A673 (cell line): ENCODE measurements at regions not wholly inside any gene's neighbourhood (a gene's known extent, or its start where the extent isn't known, plus 50 kb on each side); places are given as distances from the start of the nearest gene placed in this dataset.

Source experiments
- BruUV-seq: library from RNA; stranded (reverse); fragments of 400-500 nt; replicated peaks from 2 replicates; lab custom pipeline; 2021; lab: Mats Ljungman, UMichigan
- CTCF ChIA-PET: fragments of 300-600 bp; sonication (Branson Sonifier 250); formaldehyde crosslinking; loops from one replicate; lab custom pipeline; 2022; ENCODE audit warnings: antibody characterized with exemption; lab: Charles Lee
- POLR2A ChIA-PET: fragments of 300-600 bp; sonication (Branson Sonifier 250); formaldehyde crosslinking; loops from one replicate; lab custom pipeline; 2022; ENCODE audit warnings: antibody characterized with exemption; ENCODE audit not compliant: low non-redundant PET; lab: Charles Lee
- DNase-seq: peaks from one replicate; pipeline ENCODE4 v3.0.0-alpha.2; 2015; ENCODE audit warnings: low spot score
- H3K27ac ChIP-seq: fragments of 200-600 bp; sonication (generic); 2 replicates; pipeline ENCODE4 v1.5.1; 2016; ENCODE audit warnings: mixed run types, low read depth, mild to moderate bottlenecking, mixed read lengths, antibody characterized with exemption, low read length; ENCODE audit not compliant: poor library complexity, severe bottlenecking
- H3K27me3 ChIP-seq: fragments of 200-600 bp; sonication (generic); replicated peaks from 2 replicates; pipeline ENCODE4 v1.6.1; 2017; ENCODE audit warnings: mixed run types, low read depth, mild to moderate bottlenecking, mixed read lengths, antibody characterized with exemption, low read length; ENCODE audit not compliant: insufficient read depth, poor library complexity
- H3K36me3 ChIP-seq: fragments of 200-600 bp; sonication (generic); 2 replicates; pipeline ENCODE4 v1.6.1; 2016; ENCODE audit warnings: mixed run types, mild to moderate bottlenecking, mixed read lengths, antibody characterized with exemption, low read length; ENCODE audit not compliant: insufficient read depth, poor library complexity, severe bottlenecking
- H3K4me1 ChIP-seq: fragments of 200-600 bp; sonication (generic); 2 replicates; pipeline ENCODE4 v1.6.1; 2017; ENCODE audit warnings: mixed run types, mild to moderate bottlenecking, mixed read lengths, antibody characterized with exemption, low read length; ENCODE audit not compliant: insufficient read depth, poor library complexity, severe bottlenecking
- H3K4me3 ChIP-seq: fragments of 200-600 bp; sonication (generic); 2 replicates; pipeline ENCODE4 v1.5.1; 2016; ENCODE audit warnings: low read depth, mixed run types, mild to moderate bottlenecking, mixed read lengths, low read length; ENCODE audit not compliant: poor library complexity, severe bottlenecking
- H3K9me3 ChIP-seq: fragments of 200-600 bp; sonication (generic); 2 replicates; pipeline ENCODE4 v1.6.1; 2016; ENCODE audit warnings: mixed run types, low read depth, mild to moderate bottlenecking, mixed read lengths, antibody characterized with exemption, low read length; ENCODE audit not compliant: poor library complexity, severe bottlenecking
- EZH2 ChIP-seq: fragments of 200-600 bp; sonication (generic); IDR thresholded peaks from 2 replicates; pipeline ENCODE4 v1.6.1; 2017; ENCODE audit warnings: borderline replicate concordance, low read depth, mild to moderate bottlenecking, mixed read lengths, antibody characterized with exemption, low read length; ENCODE audit not compliant: poor library complexity, severe bottlenecking
- intact Hi-C: fragments of 100-400 bp; cut with micrococcal nuclease; formaldehyde crosslinking; loops from one replicate; pipeline ENCODE4 v1.10.0; 2022; ENCODE audit not compliant: unreplicated experiment
- TF ChIP-seq, protein P1 (sequence below): fragments of 300-800, 200-600 bp; sonication (generic); conservative IDR thresholded peaks from 2 replicates; pipeline ENCODE4 v1.5.1; 2017; ENCODE audit warnings: low read depth, mild to moderate bottlenecking, antibody characterized with exemption, low read length, moderate library complexity, mixed read lengths

DNA sequence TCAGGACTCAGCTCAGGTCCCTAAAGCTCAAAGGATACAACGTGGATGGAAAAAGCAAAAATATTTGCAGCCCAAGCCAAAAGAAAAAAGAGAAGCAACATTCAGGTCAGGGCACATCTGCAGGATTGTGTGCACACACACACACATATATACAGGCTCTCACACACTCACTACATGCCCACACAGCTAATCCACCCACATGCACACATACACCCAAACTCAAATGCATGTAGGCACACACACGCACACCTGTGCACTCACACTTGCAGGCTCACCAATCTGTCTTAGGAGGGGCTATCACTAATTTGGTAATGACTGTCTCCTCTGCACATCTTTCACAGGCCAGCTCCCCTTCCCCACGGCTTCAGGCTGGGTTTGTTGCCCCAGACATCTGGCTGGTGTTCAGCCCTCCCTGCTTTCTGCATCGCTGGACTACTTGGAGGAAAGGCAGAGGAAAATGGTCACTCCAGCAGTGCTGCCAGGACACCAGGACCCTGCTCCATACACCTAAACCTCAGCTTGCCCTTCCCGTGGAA lies 103.6 kb upstream of the DRD2 start:
- TF ChIP-seq, protein P1, sequence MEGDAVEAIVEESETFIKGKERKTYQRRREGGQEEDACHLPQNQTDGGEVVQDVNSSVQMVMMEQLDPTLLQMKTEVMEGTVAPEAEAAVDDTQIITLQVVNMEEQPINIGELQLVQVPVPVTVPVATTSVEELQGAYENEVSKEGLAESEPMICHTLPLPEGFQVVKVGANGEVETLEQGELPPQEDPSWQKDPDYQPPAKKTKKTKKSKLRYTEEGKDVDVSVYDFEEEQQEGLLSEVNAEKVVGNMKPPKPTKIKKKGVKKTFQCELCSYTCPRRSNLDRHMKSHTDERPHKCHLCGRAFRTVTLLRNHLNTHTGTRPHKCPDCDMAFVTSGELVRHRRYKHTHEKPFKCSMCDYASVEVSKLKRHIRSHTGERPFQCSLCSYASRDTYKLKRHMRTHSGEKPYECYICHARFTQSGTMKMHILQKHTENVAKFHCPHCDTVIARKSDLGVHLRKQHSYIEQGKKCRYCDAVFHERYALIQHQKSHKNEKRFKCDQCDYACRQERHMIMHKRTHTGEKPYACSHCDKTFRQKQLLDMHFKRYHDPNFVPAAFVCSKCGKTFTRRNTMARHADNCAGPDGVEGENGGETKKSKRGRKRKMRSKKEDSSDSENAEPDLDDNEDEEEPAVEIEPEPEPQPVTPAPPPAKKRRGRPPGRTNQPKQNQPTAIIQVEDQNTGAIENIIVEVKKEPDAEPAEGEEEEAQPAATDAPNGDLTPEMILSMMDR: no peak
- TF ChIP-seq EZH2: no peak
- no peak overlapping the region for H3K27ac ChIP-seq
- no peak overlapping the region for H3K4me3 ChIP-seq
- H3K27me3 ChIP-seq: no peaks in the 10 kb centered on the region
- H3K4me1 ChIP-seq: no peaks in the 10 kb centered on the region
- H3K9me3 ChIP-seq: no peaks in the 10 kb centered on the region
- no peaks in the 10 kb centered on the region for H3K36me3 ChIP-seq
- ChIA-PET CTCF (no interaction called here), POLR2A (no interaction called here)
- BruUV-seq: no TSS peak
- no peak for DNase-seq
- intact Hi-C loops: no loop called here

DNA sequence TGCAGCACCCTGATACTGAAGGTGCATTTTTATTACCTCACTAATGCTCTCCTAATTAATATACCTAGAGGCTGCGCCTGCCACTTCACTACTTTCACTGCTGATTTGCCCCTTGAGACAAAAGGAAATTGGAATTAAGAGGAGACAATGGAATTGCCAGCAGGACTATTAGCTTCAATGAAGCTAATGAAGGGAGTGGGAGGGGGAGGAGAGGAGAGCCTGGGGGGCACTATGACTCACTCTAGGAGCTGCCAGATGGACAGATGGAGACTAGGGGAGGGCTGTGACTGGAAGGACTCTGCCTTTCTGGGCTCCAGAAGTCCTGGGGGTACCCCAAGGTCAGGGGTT lies 102.8 kb upstream of the DRD2 start:
- no peak for TF ChIP-seq EZH2
- TF ChIP-seq, protein P1: no peak
- intact Hi-C loops: no loop called here
- CTCF ChIA-PET: no interaction called here
- BruUV-seq: no TSS peak
- POLR2A ChIA-PET: no interaction called here
- no peak for DNase-seq
- Histone ChIP-seq H3K27ac (no peak overlapping the region), H3K27me3 (no peaks in the 10 kb centered on the region), H3K36me3 (no peaks in the 10 kb centered on the region), H3K9me3 (no peaks in the 10 kb centered on the region), H3K4me1 (no peaks in the 10 kb centered on the region), H3K4me3 (no peak overlapping the region)

DNA sequence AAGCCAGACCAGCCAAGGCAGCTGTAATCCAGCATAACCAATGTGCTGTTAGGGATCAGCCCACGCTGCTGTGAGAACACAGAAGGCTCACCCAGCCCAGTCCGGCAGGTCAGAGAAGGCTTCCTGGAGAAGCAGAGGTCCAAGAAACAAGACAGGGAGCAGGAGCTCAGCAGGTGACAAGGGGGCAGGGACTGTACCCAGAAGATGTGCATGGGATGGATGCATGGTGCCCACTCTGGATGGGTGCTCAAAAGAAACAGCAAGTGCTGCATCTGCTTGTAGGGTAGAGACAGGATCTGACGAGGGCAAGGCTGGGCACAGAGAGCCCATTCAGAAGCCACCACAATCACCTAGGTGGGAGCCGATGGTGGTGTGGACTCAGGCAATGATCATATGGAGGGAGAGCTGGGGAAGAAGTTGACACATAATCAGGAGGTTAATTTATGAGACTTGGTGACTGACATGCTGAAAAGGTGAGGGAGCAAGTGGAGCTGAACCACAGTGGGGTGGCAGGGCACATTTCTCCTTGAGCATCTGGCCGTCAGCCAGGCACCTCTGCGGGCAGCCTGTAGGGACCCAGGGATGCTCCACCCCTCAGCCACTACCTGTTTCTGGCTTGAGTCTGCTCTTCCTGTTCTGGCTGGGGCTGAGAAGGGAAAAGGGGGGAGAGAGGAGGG lies 102.3 kb upstream of the DRD2 start:
- Histone ChIP-seq H3K4me3 (no peak overlapping the region), H3K27ac (no peak overlapping the region), H3K9me3 (no peaks in the 10 kb centered on the region), H3K27me3 (no peaks in the 10 kb centered on the region), H3K36me3 (no peaks in the 10 kb centered on the region), H3K4me1 (no peaks in the 10 kb centered on the region)
- no TSS peak for BruUV-seq
- no peak for DNase-seq
- intact Hi-C loops: no loop called here
- ChIA-PET CTCF (no interaction called here), POLR2A (interaction anchor here (0.7 kb wide), 1 partner anchor 48 kb away, joined by 3 read pairs; no protein-coding TSS in a partner anchor)
- TF ChIP-seq EZH2: no peak
- TF ChIP-seq, protein P1: no peak
